SK-N-SH (cell line): ENCODE measurements at regions not wholly inside any gene's neighbourhood (a gene's known extent, or its start where the extent isn't known, plus 50 kb on each side); places are given as distances from the start of the nearest gene placed in this dataset.

ENCODE experiments used
- EP300 ChIP-seq, 2 experiments: IDR thresholded peaks; 2 replicates each; pipeline versions ENCODE4 v1.4.0 to v1.6.1; 2012; ENCODE audit warnings: borderline replicate concordance in 1 of 2, low read depth in 1 of 2, low read length in 1 of 2
- EZH2phosphoT487 ChIP-seq: fragments of 200-600 bp; sonication (generic); IDR thresholded peaks from 2 replicates; pipeline ENCODE4 v1.6.1; 2017; ENCODE audit warnings: low read depth, mixed run types, mild to moderate bottlenecking, antibody characterized with exemption, moderate library complexity, borderline replicate concordance
- MAX ChIP-seq: IDR thresholded peaks from 2 replicates; pipeline ENCODE4 v1.4.0; 2012; ENCODE audit warnings: low read depth
- POLR2AphosphoS5 ChIP-seq: IDR thresholded peaks from 2 replicates; pipeline ENCODE4 v1.6.1; 2012; ENCODE audit warnings: low read depth, low read length
- RAD21 ChIP-seq: IDR thresholded peaks from 2 replicates; pipeline ENCODE4 v1.6.1; 2012; ENCODE audit warnings: mild to moderate bottlenecking, low read length
- REST ChIP-seq: IDR thresholded peaks from 2 replicates; pipeline ENCODE4 v1.6.1; 2012; ENCODE audit warnings: mild to moderate bottlenecking, low read depth, low read length, moderate library complexity
- USF2 ChIP-seq: fragments of 150-350 bp; IDR thresholded peaks from 2 replicates; pipeline ENCODE4 v1.6.1; 2017; ENCODE audit warnings: antibody characterized with exemption, low read length, low read depth, borderline replicate concordance
- TF ChIP-seq, protein P1 (sequence below): fragments of 200-600 bp; sonication (generic); IDR thresholded peaks from 2 replicates; pipeline ENCODE4 v1.6.1; 2017; ENCODE audit warnings: antibody characterized with exemption, mild to moderate bottlenecking, moderate library complexity

DNA sequence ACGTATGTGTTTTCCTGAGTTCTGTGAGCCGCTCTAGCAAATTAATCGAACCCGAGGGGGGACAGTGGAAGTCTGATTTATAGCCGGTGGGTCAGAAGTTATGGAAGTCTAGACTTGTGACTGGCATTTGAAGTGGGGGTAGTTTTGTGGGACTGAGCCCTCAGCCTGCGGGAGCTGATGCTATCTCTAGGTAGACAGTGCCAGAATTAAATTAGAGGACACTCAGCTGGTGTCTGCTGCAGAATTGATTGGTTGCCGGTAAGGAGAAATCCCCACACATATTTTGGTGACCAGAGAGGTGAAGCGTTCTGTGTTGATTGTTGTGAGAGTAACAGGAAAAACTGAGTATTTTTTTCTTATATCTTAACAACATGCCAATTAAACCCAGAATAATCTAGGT is 143.8 kb upstream of the ADCY1 start:
- TF ChIP-seq EZH2phosphoT487 (no peak), REST (no peak), EP300 (IDR thresholded peaks at IDR 0.05; ENCODE audit: borderline replicate concordance in 1 of 2, low read depth in 1 of 2, low read length in 1 of 2) (peak in 1 of 2 experiments; percentile 81; a peak in 2 of 4 replicates), POLR2AphosphoS5 (no peak), RAD21 (peak; percentile 38; the same call in 1 of the 2 replicates), USF2 (no peak), MAX (no peak)
- TF ChIP-seq, protein P1, sequence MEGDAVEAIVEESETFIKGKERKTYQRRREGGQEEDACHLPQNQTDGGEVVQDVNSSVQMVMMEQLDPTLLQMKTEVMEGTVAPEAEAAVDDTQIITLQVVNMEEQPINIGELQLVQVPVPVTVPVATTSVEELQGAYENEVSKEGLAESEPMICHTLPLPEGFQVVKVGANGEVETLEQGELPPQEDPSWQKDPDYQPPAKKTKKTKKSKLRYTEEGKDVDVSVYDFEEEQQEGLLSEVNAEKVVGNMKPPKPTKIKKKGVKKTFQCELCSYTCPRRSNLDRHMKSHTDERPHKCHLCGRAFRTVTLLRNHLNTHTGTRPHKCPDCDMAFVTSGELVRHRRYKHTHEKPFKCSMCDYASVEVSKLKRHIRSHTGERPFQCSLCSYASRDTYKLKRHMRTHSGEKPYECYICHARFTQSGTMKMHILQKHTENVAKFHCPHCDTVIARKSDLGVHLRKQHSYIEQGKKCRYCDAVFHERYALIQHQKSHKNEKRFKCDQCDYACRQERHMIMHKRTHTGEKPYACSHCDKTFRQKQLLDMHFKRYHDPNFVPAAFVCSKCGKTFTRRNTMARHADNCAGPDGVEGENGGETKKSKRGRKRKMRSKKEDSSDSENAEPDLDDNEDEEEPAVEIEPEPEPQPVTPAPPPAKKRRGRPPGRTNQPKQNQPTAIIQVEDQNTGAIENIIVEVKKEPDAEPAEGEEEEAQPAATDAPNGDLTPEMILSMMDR, result no peak
